CD4-positive, alpha-beta memory T cell (primary cell): ENCODE measurements at regions not wholly inside any gene's neighbourhood (a gene's known extent, or its start where the extent isn't known, plus 50 kb on each side); places are given as distances from the start of the nearest gene placed in this dataset.

ENCODE experiments used
- CTCF ChIA-PET: fragments of 350-600 bp; sonication (Branson Sonifier 250); formaldehyde crosslinking; loops from one replicate; lab custom pipeline; 2021; ENCODE audit warnings: inconsistent platforms; ENCODE audit not compliant: partially characterized antibody; lab: Charles Lee
- POLR2A ChIA-PET: fragments of 350-600 bp; sonication (Branson Sonifier 250); formaldehyde crosslinking; loops from one replicate; lab custom pipeline; 2021; ENCODE audit not compliant: partially characterized antibody; lab: Charles Lee
- DNase-seq, 5 donors: peaks; one replicate each; pipeline versions ENCODE4 v3.0.0 to v3.0.0-alpha.2; 2020 to 2022; ENCODE audit warnings: mixed read lengths in 1 of 5
- H3K27ac ChIP-seq: one replicate; pipeline ENCODE4 v1.7.0; 2013; ENCODE audit warnings: low read depth, low read length
- H3K27me3 ChIP-seq: 2 replicates; pipeline ENCODE4 v1.7.0; 2013; ENCODE audit warnings: mild to moderate bottlenecking, low read length, moderate library complexity; ENCODE audit not compliant: insufficient read depth
- H3K36me3 ChIP-seq: 2 replicates; pipeline ENCODE4 v1.7.0; 2013; ENCODE audit warnings: mild to moderate bottlenecking, low read length, moderate library complexity; ENCODE audit not compliant: insufficient read depth
- H3K4me1 ChIP-seq: 2 replicates; pipeline ENCODE4 v1.7.0; 2013; ENCODE audit warnings: mild to moderate bottlenecking, low read length, moderate library complexity; ENCODE audit not compliant: insufficient read depth
- H3K4me3 ChIP-seq, 2 donors: one replicate each; pipeline ENCODE4 v1.7.0; 2013; ENCODE audit warnings: low read length in 2 of 2, mild to moderate bottlenecking in 1 of 2
- H3K9me3 ChIP-seq, 2 donors: one replicate each; pipeline ENCODE4 v1.7.0; 2013; ENCODE audit warnings: low read length in 2 of 2, control low read depth in 1 of 2; ENCODE audit not compliant: control insufficient read depth in 1 of 2
- H3K27ac Mint-ChIP-seq, 7 donors: one replicate each; pipeline ENCODE4 v1.8.0; 2020 to 2021; ENCODE audit warnings: mixed read lengths in 7 of 7, mild to moderate bottlenecking in 6 of 7, inconsistent platforms in 3 of 7, moderate library complexity in 3 of 7
- H3K27me3 Mint-ChIP-seq, 2 donors: one replicate each; pipeline ENCODE4 v1.8.0; 2020 to 2021; ENCODE audit warnings: mixed read lengths in 2 of 2
- H3K36me3 Mint-ChIP-seq, 2 donors: one replicate each; pipeline ENCODE4 v1.8.0; 2020 to 2021; ENCODE audit warnings: mixed read lengths in 2 of 2, inconsistent platforms in 1 of 2, mild to moderate bottlenecking in 1 of 2
- H3K4me1 Mint-ChIP-seq, 4 donors: one replicate each; pipeline ENCODE4 v1.8.0; 2020 to 2021; ENCODE audit warnings: mixed read lengths in 4 of 4, mild to moderate bottlenecking in 1 of 4
- H3K4me3 Mint-ChIP-seq, 8 donors: one replicate each; pipeline ENCODE4 v1.8.0; 2020 to 2021; ENCODE audit warnings: mixed read lengths in 8 of 8, mild to moderate bottlenecking in 7 of 8, moderate library complexity in 6 of 8, inconsistent platforms in 3 of 8
- H3K9me3 Mint-ChIP-seq, 8 donors: one replicate each; pipeline ENCODE4 v1.8.0; 2020 to 2021; ENCODE audit warnings: mixed read lengths in 8 of 8, mild to moderate bottlenecking in 5 of 8, inconsistent platforms in 3 of 8, moderate library complexity in 1 of 8
- intact Hi-C: fragments of 100-400 bp; cut with micrococcal nuclease; formaldehyde crosslinking; loops from one replicate; pipeline ENCODE4 v1.15.1; 2023

DNA sequence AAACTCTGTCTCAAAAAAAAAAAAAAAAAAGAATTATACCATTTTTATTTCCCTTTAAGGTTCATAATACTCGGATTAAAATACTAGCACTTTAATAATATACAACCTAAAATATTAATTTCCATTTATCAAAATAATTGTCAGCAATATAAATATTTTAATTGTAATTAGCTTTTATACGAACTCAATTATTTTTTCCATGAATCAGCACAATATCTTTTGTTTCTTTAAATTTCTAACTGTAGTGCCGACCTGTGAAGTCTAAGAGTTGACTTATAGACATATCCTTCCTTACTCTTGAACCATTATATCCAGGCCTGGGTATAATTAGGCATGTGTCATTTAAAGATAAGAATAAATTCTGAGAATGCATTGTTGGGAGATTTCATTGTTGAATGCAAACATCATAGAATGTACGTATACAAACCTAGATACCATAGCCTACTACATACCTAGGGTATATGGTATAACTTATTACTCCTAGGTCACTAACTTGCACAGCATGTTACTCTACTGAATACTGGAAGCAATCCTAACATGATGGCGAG lies 996.7 kb upstream of the TMPRSS15 start:
- H3K36me3 Mint-ChIP-seq: no peaks in the 10 kb centered on the region
- Histone ChIP-seq H3K4me3 (no peak overlapping the region), H3K27ac (no peak overlapping the region), H3K36me3 (no peaks in the 10 kb centered on the region), H3K27me3 (no peaks in the 10 kb centered on the region), H3K4me1 (no peaks in the 10 kb centered on the region), H3K9me3 (no peaks in the 10 kb centered on the region)
- no peaks in the 10 kb centered on the region for H3K4me1 Mint-ChIP-seq
- H3K9me3 Mint-ChIP-seq: peaks cover 0 to 4% (median 0%) of the 10 kb centered on the region in 8 donors
- H3K27ac Mint-ChIP-seq: no peak overlapping the region
- ChIA-PET CTCF (no interaction called here), POLR2A (no interaction called here)
- intact Hi-C loops: no loop called here
- DNase-seq: no peak
- H3K27me3 Mint-ChIP-seq: no peaks in the 10 kb centered on the region
- no peak overlapping the region for H3K4me3 Mint-ChIP-seq

DNA sequence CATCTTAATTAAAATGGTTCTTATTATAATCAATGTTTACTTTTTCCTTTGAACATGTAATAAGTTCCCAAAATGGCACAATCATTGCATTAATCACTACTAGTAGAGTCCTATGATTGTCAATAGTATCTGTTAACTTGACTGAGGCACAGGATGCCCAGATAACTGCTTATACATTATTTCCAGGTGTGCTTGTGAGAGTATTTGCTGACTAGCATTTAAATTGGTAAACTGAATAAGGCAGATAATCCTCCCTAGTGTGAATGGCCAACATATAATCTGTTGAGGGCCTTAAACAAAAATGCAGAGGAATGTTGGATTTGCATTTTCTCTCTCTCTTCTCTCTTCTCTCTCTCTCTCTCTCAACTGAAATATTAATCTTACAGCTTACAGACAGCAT lies 999.3 kb upstream of the TMPRSS15 start:
- Histone ChIP-seq H3K27ac (no peak overlapping the region), H3K27me3 (no peaks in the 10 kb centered on the region), H3K4me3 (no peak overlapping the region), H3K9me3 (no peaks in the 10 kb centered on the region), H3K4me1 (no peaks in the 10 kb centered on the region), H3K36me3 (no peaks in the 10 kb centered on the region)
- Mint-ChIP-seq H3K9me3 (peaks cover 0 to 6% (median 0%) of the 10 kb centered on the region in 8 donors), H3K27me3 (no peaks in the 10 kb centered on the region), H3K36me3 (no peaks in the 10 kb centered on the region), H3K4me3 (no peak overlapping the region), H3K4me1 (no peaks in the 10 kb centered on the region), H3K27ac (no peak overlapping the region)
- no peak for DNase-seq
- intact Hi-C loops: no loop called here
- ChIA-PET POLR2A (no interaction called here), CTCF (no interaction called here)

DNA sequence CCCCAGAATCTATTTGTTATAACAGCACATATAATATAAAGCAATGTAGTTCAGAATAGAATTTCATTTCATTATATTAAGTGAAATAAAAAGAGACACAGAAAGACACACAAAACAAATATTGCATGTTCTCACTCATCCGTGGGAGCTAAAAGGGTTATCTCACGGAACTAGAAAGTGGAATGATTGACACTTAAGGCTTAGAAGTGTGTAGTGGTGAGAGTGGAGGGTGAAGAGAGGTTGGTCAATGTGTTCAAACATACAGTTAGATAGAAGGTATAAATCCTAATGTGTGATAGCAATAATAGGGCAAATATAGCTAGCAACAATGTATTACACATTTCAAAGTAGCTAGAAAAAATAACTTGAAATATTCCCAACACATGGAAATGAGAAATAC lies 1001.7 kb upstream of the TMPRSS15 start:
- no peak for DNase-seq
- no peak overlapping the region for H3K27ac ChIP-seq
- H3K9me3 ChIP-seq: no peaks in the 10 kb centered on the region
- intact Hi-C loops: no loop called here
- H3K4me1 Mint-ChIP-seq: no peaks in the 10 kb centered on the region
- H3K4me3 Mint-ChIP-seq: no peak overlapping the region
- H3K4me1 ChIP-seq: no peaks in the 10 kb centered on the region
- no peaks in the 10 kb centered on the region for H3K36me3 ChIP-seq
- ChIA-PET POLR2A (no interaction called here), CTCF (no interaction called here)
- no peak overlapping the region for H3K4me3 ChIP-seq
- peaks cover 0 to 6% (median under 1%) of the 10 kb centered on the region in 8 donors for H3K9me3 Mint-ChIP-seq
- H3K27me3 Mint-ChIP-seq: no peaks in the 10 kb centered on the region
- no peak overlapping the region for H3K27ac Mint-ChIP-seq
- H3K36me3 Mint-ChIP-seq: no peaks in the 10 kb centered on the region
- H3K27me3 ChIP-seq: no peaks in the 10 kb centered on the region

DNA sequence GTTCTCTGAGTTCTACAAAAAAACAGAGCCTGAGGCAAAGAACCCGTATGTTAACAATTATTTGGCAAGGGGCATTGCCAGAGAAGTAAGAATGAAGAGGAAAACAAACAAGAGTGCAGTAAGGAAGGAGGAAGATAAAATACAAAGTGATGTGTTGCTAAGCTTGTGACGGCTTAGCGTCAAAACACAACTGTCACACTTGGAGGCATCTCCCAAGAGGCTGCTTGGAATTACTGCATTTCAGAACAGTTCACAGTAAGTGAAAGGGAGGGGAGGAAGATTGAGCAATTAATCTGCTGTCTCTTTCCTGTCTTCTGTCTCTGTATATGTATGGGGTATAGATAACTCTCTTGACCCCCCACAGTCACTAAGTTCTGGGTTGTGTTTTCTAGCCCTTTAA lies 1017.0 kb upstream of the TMPRSS15 start:
- Histone ChIP-seq H3K27me3 (no peaks in the 10 kb centered on the region), H3K4me1 (no peaks in the 10 kb centered on the region), H3K36me3 (no peaks in the 10 kb centered on the region), H3K9me3 (no peaks in the 10 kb centered on the region), H3K27ac (no peak overlapping the region), H3K4me3 (no peak overlapping the region)
- Mint-ChIP-seq H3K27me3 (no peaks in the 10 kb centered on the region), H3K9me3 (peaks cover 3 to 21% (median 8%) of the 10 kb centered on the region in 8 donors), H3K27ac (no peak overlapping the region), H3K4me1 (no peaks in the 10 kb centered on the region), H3K36me3 (no peaks in the 10 kb centered on the region), H3K4me3 (no peak overlapping the region)
- CTCF ChIA-PET: no interaction called here
- DNase-seq: no peak
- intact Hi-C loops: no loop called here
- POLR2A ChIA-PET: no interaction called here

- no peak overlapping the region for H3K27ac ChIP-seq
- Mint-ChIP-seq H3K4me3 (no peak overlapping the region), H3K27me3 (no peaks in the 10 kb centered on the region), H3K9me3 (peaks cover 4 to 23% (median 12%) of the 10 kb centered on the region in 8 donors), H3K4me1 (no peaks in the 10 kb centered on the region), H3K27ac (no peak overlapping the region), H3K36me3 (no peaks in the 10 kb centered on the region)
- no peaks in the 10 kb centered on the region for H3K27me3 ChIP-seq
- CTCF ChIA-PET: no interaction called here
- no peak for DNase-seq
- POLR2A ChIA-PET: no interaction called here
- H3K4me3 ChIP-seq: no peak overlapping the region
- intact Hi-C loops: no loop called here
- peaks cover 0 to 5% of the 10 kb centered on the region in 2 donors for H3K9me3 ChIP-seq
- H3K4me1 ChIP-seq: no peaks in the 10 kb centered on the region
- no peaks in the 10 kb centered on the region for H3K36me3 ChIP-seq
These were observed 1030.0 kb upstream of the TMPRSS15 start for GRCh38 chr21:19433623-19434022.

DNA sequence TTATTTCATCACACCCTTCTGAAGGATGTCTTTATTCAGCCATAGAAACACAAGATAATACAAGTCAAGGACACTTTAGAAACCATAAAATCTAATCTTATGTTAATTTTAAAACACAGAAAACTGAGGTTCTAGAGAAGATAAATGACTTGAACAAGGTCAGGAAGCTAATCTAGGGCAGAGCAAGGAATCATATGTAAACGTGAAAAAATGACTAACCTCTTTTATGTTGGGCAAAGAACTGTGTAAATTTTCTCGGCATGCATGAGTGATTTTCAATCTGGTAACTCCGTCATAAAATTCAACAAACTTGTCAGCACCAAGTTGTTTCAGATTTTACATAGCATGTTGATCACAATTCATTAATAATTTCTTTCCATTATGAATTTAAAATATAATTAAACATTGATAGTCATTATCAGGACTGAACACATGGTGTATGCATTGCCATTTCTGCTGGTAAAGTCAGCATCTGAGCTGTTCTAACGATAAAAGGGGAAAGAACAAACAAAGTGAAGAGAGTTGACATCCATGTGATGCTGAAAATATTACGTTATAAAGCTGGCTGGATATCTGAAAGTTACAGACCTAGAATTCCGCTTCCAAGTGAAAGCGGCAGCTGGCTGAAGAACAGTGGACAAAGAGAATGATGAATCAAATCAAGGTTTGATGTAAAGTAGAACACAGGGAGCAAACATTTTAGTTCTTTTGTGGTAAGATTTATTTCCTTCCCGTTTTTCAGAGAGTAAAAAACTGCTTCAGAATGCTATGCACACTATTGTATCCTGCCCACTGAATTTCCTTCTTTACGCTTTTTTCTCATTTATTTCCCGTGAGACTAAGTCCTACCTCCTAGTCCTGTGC lies 1037.4 kb upstream of the TMPRSS15 start:
- ChIA-PET CTCF (no interaction called here), POLR2A (no interaction called here)
- no peak overlapping the region for H3K27ac Mint-ChIP-seq

GRCh38 chr21:19458295-19458694 lies 1054.7 kb upstream of the TMPRSS15 start:
- no peaks in the 10 kb centered on the region for H3K27me3 Mint-ChIP-seq
- H3K4me3 Mint-ChIP-seq: no peak overlapping the region
- Histone ChIP-seq H3K9me3 (no peaks in the 10 kb centered on the region), H3K4me1 (no peaks in the 10 kb centered on the region), H3K36me3 (no peaks in the 10 kb centered on the region), H3K4me3 (no peak overlapping the region), H3K27me3 (no peaks in the 10 kb centered on the region), H3K27ac (no peak overlapping the region)
- H3K36me3 Mint-ChIP-seq: no peaks in the 10 kb centered on the region
- ChIA-PET POLR2A (no interaction called here), CTCF (no interaction called here)
- intact Hi-C loops: no loop called here
- DNase-seq: no peak
- peaks cover 0 to 19% (median 8%) of the 10 kb centered on the region in 8 donors for H3K9me3 Mint-ChIP-seq
- no peak overlapping the region for H3K27ac Mint-ChIP-seq
- no peaks in the 10 kb centered on the region for H3K4me1 Mint-ChIP-seq

More for the DNA sequence above, 1037.4 kb upstream of the TMPRSS15 start:
- Histone ChIP-seq H3K27ac (no peak overlapping the region), H3K27me3 (no peaks in the 10 kb centered on the region), H3K9me3 (no peaks in the 10 kb centered on the region), H3K4me1 (no peaks in the 10 kb centered on the region), H3K4me3 (no peak overlapping the region), H3K36me3 (no peaks in the 10 kb centered on the region)
- H3K9me3 Mint-ChIP-seq: peaks cover 0 to 7% (median under 1%) of the 10 kb centered on the region in 8 donors
- H3K36me3 Mint-ChIP-seq: no peaks in the 10 kb centered on the region
- H3K27me3 Mint-ChIP-seq: no peaks in the 10 kb centered on the region
- no peak overlapping the region for H3K4me3 Mint-ChIP-seq
- DNase-seq: no peak
- intact Hi-C loops: no loop called here
- H3K4me1 Mint-ChIP-seq: no peaks in the 10 kb centered on the region
